Gastrocnemius medialis (tissue), 4 donors: ENCODE measurements at regions not wholly inside any gene's neighbourhood (a gene's known extent, or its start where the extent isn't known, plus 50 kb on each side); places are given as distances from the start of the nearest gene placed in this dataset.
"Not testable (repeated sequence)": the region's sequence is repeated elsewhere in the genome, so short reads cannot be mapped to it uniquely, and the experiment has no call there.

Experiments
- CTCF ChIP-seq, 5 experiments: fragments of 450-650 bp in 3 of 5; fragments of 200-600 bp in 2 of 5; sonication (generic) in 2 of 5; IDR thresholded peaks in 4 of 5; conservative IDR thresholded peaks in 1 of 5; 1 replicate in 4 of 5; 2 replicates in 1 of 5; pipeline ENCODE4 v1.5.1; 2016 to 2019; ENCODE audit warnings: antibody characterized with exemption in 5 of 5, mild to moderate bottlenecking in 3 of 5, moderate library complexity in 3 of 5
- POLR2A ChIP-seq, 2 donors: fragments of 450-650 bp; IDR thresholded peaks; one replicate each; pipeline ENCODE4 v1.6.1; 2017; ENCODE audit warnings: antibody characterized with exemption in 2 of 2, mild to moderate bottlenecking in 2 of 2, moderate library complexity in 2 of 2

- TF ChIP-seq POLR2A (IDR thresholded peaks at IDR 0.05); CTCF (IDR thresholded peaks at IDR 0.05 in 4 of 5, conservative IDR thresholded peaks at IDR 0.05 in 1 of 5): not testable (repeated sequence)
These were observed 218.3 kb downstream of the MAP2K4 start for GRCh38 chr17:12239021-12239420.
